ENCODE measurements at regions not wholly inside any gene's neighbourhood (a gene's known extent, or its start where the extent isn't known, plus 50 kb on each side); places are given as distances from the start of the nearest gene placed in this dataset.

- no peak overlapping the region for H3K9ac ChIP-seq (ENCODE audit: low read depth, low read length)
- no peak overlapping the region for H3K4me3 ChIP-seq (ENCODE audit: low read length)
- H3K27me3 ChIP-seq (ENCODE audit: insufficient read depth, low read length) = no peaks in the 10 kb centered on the region
- H3K27ac ChIP-seq (ENCODE audit: low read length) = no peak overlapping the region
- H3K4me1 ChIP-seq (ENCODE audit: insufficient read depth, low read length) = no peaks in the 10 kb centered on the region
- H3K9me3 ChIP-seq (ENCODE audit: insufficient read depth, low read depth, low read length) = no peaks in the 10 kb centered on the region
- H3K36me3 ChIP-seq (ENCODE audit: insufficient read depth, low read depth, low read length) = no peaks in the 10 kb centered on the region
Observed at GRCh38 chr4:179751669-179752068, 2309.4 kb upstream of the AGA start.

- H3K4me3 ChIP-seq (ENCODE audit: low read length) = no peak overlapping the region
- H3K4me1 ChIP-seq (ENCODE audit: insufficient read depth, low read length) = no peaks in the 10 kb centered on the region
- no peak overlapping the region for H3K27ac ChIP-seq (ENCODE audit: low read length)
- no peaks in the 10 kb centered on the region for H3K36me3 ChIP-seq (ENCODE audit: insufficient read depth, low read depth, low read length)
- H3K27me3 ChIP-seq (ENCODE audit: insufficient read depth, low read length) = no peaks in the 10 kb centered on the region
- no peaks in the 10 kb centered on the region for H3K9me3 ChIP-seq (ENCODE audit: insufficient read depth, low read depth, low read length)
- H3K9ac ChIP-seq (ENCODE audit: low read depth, low read length) = no peak overlapping the region
Observed at GRCh38 chr4:179755322-179755721, 2313.1 kb upstream of the AGA start.

- no peak overlapping the region for H3K27ac ChIP-seq (ENCODE audit: low read length)
- no peak overlapping the region for H3K9ac ChIP-seq (ENCODE audit: low read depth, low read length)
- no peaks in the 10 kb centered on the region for H3K27me3 ChIP-seq (ENCODE audit: insufficient read depth, low read length)
- no peaks in the 10 kb centered on the region for H3K4me1 ChIP-seq (ENCODE audit: insufficient read depth, low read length)
- no peak overlapping the region for H3K4me3 ChIP-seq (ENCODE audit: low read length)
- H3K9me3 ChIP-seq (ENCODE audit: insufficient read depth, low read depth, low read length) = no peaks in the 10 kb centered on the region
- H3K36me3 ChIP-seq (ENCODE audit: insufficient read depth, low read depth, low read length) = no peaks in the 10 kb centered on the region
Observed at GRCh38 chr4:179757641-179758040, 2315.4 kb upstream of the AGA start.

GRCh38 chr4:179762840-179763239 lies 2320.6 kb upstream of the AGA start:
- no peak overlapping the region for H3K27ac ChIP-seq (ENCODE audit: low read length)
- no peaks in the 10 kb centered on the region for H3K9me3 ChIP-seq (ENCODE audit: insufficient read depth, low read depth, low read length)
- H3K4me3 ChIP-seq (ENCODE audit: low read length) = no peak overlapping the region
- no peaks in the 10 kb centered on the region for H3K4me1 ChIP-seq (ENCODE audit: insufficient read depth, low read length)
- H3K27me3 ChIP-seq (ENCODE audit: insufficient read depth, low read length) = no peaks in the 10 kb centered on the region
- H3K36me3 ChIP-seq (ENCODE audit: insufficient read depth, low read depth, low read length) = no peaks in the 10 kb centered on the region
- H3K9ac ChIP-seq (ENCODE audit: low read depth, low read length) = no peak overlapping the region

GRCh38 chr4:179766938-179767337 lies 2324.7 kb upstream of the AGA start:
- H3K27me3 ChIP-seq (ENCODE audit: insufficient read depth, low read length) = no peaks in the 10 kb centered on the region
- no peak overlapping the region for H3K9ac ChIP-seq (ENCODE audit: low read depth, low read length)

GRCh38 chr4:179768996-179769395 lies 2326.8 kb upstream of the AGA start:
- Histone ChIP-seq H3K27ac (ENCODE audit: low read length) (no peak overlapping the region), H3K9ac (ENCODE audit: low read depth, low read length) (no peak overlapping the region), H3K9me3 (ENCODE audit: insufficient read depth, low read depth, low read length) (no peaks in the 10 kb centered on the region), H3K27me3 (ENCODE audit: insufficient read depth, low read length) (no peaks in the 10 kb centered on the region), H3K4me1 (ENCODE audit: insufficient read depth, low read length) (no peaks in the 10 kb centered on the region), H3K4me3 (ENCODE audit: low read length) (no peak overlapping the region), H3K36me3 (ENCODE audit: insufficient read depth, low read depth, low read length) (no peaks in the 10 kb centered on the region)

More at GRCh38 chr4:179766938-179767337, 2324.7 kb upstream of the AGA start:
- no peaks in the 10 kb centered on the region for H3K4me1 ChIP-seq (ENCODE audit: insufficient read depth, low read length)
- H3K9me3 ChIP-seq (ENCODE audit: insufficient read depth, low read depth, low read length) = no peaks in the 10 kb centered on the region
- H3K27ac ChIP-seq (ENCODE audit: low read length) = no peak overlapping the region
- H3K4me3 ChIP-seq (ENCODE audit: low read length) = no peak overlapping the region
- no peaks in the 10 kb centered on the region for H3K36me3 ChIP-seq (ENCODE audit: insufficient read depth, low read depth, low read length)

- no peak overlapping the region for H3K4me3 ChIP-seq (ENCODE audit: low read length)
- no peaks in the 10 kb centered on the region for H3K36me3 ChIP-seq (ENCODE audit: insufficient read depth, low read depth, low read length)
- H3K27ac ChIP-seq (ENCODE audit: low read length) = no peak overlapping the region
- H3K9ac ChIP-seq (ENCODE audit: low read depth, low read length) = no peak overlapping the region
- H3K27me3 ChIP-seq (ENCODE audit: insufficient read depth, low read length) = no peaks in the 10 kb centered on the region
- no peaks in the 10 kb centered on the region for H3K9me3 ChIP-seq (ENCODE audit: insufficient read depth, low read depth, low read length)
- no peaks in the 10 kb centered on the region for H3K4me1 ChIP-seq (ENCODE audit: insufficient read depth, low read length)
Observed at GRCh38 chr4:179797738-179798137, 2355.5 kb upstream of the AGA start.

- no peaks in the 10 kb centered on the region for H3K9me3 ChIP-seq (ENCODE audit: insufficient read depth, low read depth, low read length)
- H3K27ac ChIP-seq (ENCODE audit: low read length) = no peak overlapping the region
Observed at GRCh38 chr4:179803857-179804256, 2361.6 kb upstream of the AGA start.

GRCh38 chr4:179804440-179804839 lies 2362.2 kb upstream of the AGA start:
- Histone ChIP-seq H3K36me3 (ENCODE audit: insufficient read depth, low read depth, low read length) (no peaks in the 10 kb centered on the region), H3K9ac (ENCODE audit: low read depth, low read length) (no peak overlapping the region), H3K27me3 (ENCODE audit: insufficient read depth, low read length) (no peaks in the 10 kb centered on the region), H3K27ac (ENCODE audit: low read length) (no peak overlapping the region), H3K4me1 (ENCODE audit: insufficient read depth, low read length) (no peaks in the 10 kb centered on the region), H3K4me3 (ENCODE audit: low read length) (no peak overlapping the region), H3K9me3 (ENCODE audit: insufficient read depth, low read depth, low read length) (no peaks in the 10 kb centered on the region)

More at GRCh38 chr4:179803857-179804256, 2361.6 kb upstream of the AGA start:
- H3K27me3 ChIP-seq (ENCODE audit: insufficient read depth, low read length) = no peaks in the 10 kb centered on the region
- H3K4me1 ChIP-seq (ENCODE audit: insufficient read depth, low read length) = no peaks in the 10 kb centered on the region
- no peaks in the 10 kb centered on the region for H3K36me3 ChIP-seq (ENCODE audit: insufficient read depth, low read depth, low read length)
- no peak overlapping the region for H3K4me3 ChIP-seq (ENCODE audit: low read length)
- H3K9ac ChIP-seq (ENCODE audit: low read depth, low read length) = no peak overlapping the region

- Histone ChIP-seq H3K27me3 (ENCODE audit: insufficient read depth, low read length) (no peaks in the 10 kb centered on the region), H3K4me1 (ENCODE audit: insufficient read depth, low read length) (no peaks in the 10 kb centered on the region), H3K9me3 (ENCODE audit: insufficient read depth, low read depth, low read length) (no peaks in the 10 kb centered on the region), H3K36me3 (ENCODE audit: insufficient read depth, low read depth, low read length) (no peaks in the 10 kb centered on the region), H3K9ac (ENCODE audit: low read depth, low read length) (no peak overlapping the region), H3K4me3 (ENCODE audit: low read length) (no peak overlapping the region), H3K27ac (ENCODE audit: low read length) (no peak overlapping the region)
Observed at GRCh38 chr4:179817317-179817716, 2375.1 kb upstream of the AGA start.

- Histone ChIP-seq H3K36me3 (ENCODE audit: insufficient read depth, low read depth, low read length) (no peaks in the 10 kb centered on the region), H3K27ac (ENCODE audit: low read length) (no peak overlapping the region), H3K4me3 (ENCODE audit: low read length) (no peak overlapping the region), H3K4me1 (ENCODE audit: insufficient read depth, low read length) (no peaks in the 10 kb centered on the region), H3K9me3 (ENCODE audit: insufficient read depth, low read depth, low read length) (no peaks in the 10 kb centered on the region), H3K9ac (ENCODE audit: low read depth, low read length) (no peak overlapping the region), H3K27me3 (ENCODE audit: insufficient read depth, low read length) (no peaks in the 10 kb centered on the region)
Observed at GRCh38 chr4:179823342-179823741, 2381.1 kb upstream of the AGA start.

GRCh38 chr4:179831274-179831673 lies 2389.0 kb upstream of the AGA start:
- H3K9ac ChIP-seq (ENCODE audit: low read depth, low read length) = no peak overlapping the region
- H3K9me3 ChIP-seq (ENCODE audit: insufficient read depth, low read depth, low read length) = no peaks in the 10 kb centered on the region
- H3K36me3 ChIP-seq (ENCODE audit: insufficient read depth, low read depth, low read length) = no peaks in the 10 kb centered on the region
- no peaks in the 10 kb centered on the region for H3K4me1 ChIP-seq (ENCODE audit: insufficient read depth, low read length)
- no peak overlapping the region for H3K4me3 ChIP-seq (ENCODE audit: low read length)
- no peaks in the 10 kb centered on the region for H3K27me3 ChIP-seq (ENCODE audit: insufficient read depth, low read length)
- no peak overlapping the region for H3K27ac ChIP-seq (ENCODE audit: low read length)

Data from iPS-20b (cell line).